HG02884 (cell line): ENCODE measurements at regions not wholly inside any gene's neighbourhood (a gene's known extent, or its start where the extent isn't known, plus 50 kb on each side); places are given as distances from the start of the nearest gene placed in this dataset.
"Not testable (repeated sequence)": the region's sequence is repeated elsewhere in the genome, so short reads cannot be mapped to it uniquely, and the experiment has no call there.

Experiments
- ATAC-seq: cut with Tn5 transposase; IDR thresholded peaks from one replicate; pipeline ENCODE4 v1.9.1; 2021; ENCODE audit warnings: mild to moderate bottlenecking, moderate library complexity; ENCODE audit not compliant: unreplicated experiment

DNA sequence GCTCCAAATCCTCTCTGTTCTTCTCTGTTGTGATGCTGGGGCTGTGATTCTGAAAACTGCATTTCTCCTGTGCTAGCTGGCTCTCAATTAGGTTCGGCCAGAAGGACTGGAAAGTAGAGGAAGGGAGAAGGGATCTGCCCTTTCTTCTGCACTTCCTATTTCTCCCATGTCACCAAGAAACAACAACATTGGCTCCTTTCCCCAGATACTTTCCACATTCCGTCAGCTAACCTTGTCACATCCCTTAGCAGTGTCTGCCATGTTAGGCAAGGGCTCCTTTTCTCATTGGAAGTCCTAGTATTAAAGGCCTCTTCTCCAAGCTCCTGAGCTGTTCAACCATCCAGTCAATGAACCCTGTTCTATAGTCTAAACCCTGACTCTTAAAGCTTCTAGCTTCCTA is 171.1 kb downstream of the ZNF621 start:
- ATAC-seq, result no peak

DNA sequence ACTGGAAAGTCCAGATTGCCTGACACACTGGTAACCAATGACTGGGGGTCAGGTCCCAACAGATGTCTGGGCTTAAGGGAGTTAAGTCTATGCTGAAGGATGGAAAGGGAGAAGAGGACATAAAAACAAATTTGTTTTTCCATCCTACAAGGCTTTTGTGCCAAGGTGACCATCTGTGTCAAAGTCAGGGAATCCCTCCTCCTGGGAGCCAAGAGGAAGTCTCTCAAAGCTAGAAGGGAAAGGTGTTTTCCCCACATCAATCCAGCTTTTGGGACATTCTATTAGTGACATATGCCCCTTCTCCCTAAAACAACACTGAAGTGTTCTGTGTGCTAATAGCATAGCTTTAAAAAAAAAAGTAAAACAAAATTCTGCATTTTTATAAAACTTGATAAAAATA is 173.9 kb downstream of the ZNF621 start:
- ATAC-seq, result not testable (repeated sequence)

DNA sequence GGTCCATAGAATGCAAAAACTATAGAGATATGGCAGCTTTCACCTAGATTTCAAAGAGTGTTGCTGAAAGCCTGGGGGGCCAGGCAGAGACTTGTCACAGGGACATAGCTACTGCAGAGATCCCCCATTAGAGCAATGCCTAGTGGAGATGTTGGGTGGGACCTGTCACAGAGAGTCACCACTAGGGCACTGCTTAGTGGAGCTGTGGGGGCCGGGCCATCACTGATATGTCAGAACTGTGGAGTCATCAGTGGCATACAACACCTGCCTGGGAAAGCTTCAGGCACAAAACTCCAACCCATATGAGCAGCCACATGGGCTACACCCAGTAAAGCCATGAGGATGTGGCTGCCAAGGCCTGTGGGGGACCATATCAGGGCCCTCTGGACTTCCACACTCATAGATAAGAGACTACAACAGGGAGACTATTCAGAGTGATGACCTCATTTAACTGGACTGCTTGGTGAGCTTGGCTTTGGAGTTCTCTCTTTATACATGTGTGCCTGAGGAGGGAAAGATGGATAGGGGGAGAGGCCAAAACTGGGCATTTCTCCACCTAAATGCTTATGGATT is 176.3 kb downstream of the ZNF621 start:
- ATAC-seq, result no peak

DNA sequence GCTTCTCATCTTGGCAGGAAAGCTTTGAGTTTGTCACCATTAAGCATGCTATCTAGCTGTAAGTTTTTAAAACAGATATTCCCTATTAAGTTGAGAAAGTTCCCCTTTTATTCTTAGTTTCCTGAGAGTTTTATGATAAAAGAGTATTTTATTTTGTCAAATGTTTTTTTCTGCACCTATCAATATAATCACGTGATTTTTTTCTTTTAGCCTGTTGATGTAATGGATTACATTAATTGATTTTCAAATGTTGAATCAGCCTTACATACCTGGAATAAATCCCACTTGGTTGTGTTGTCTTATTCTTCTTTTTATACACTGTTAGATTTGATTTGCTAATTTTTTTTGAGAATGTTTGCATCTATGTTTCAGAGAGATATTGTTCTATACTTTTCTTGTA is 179.5 kb downstream of the ZNF621 start:
- no peak for ATAC-seq

DNA sequence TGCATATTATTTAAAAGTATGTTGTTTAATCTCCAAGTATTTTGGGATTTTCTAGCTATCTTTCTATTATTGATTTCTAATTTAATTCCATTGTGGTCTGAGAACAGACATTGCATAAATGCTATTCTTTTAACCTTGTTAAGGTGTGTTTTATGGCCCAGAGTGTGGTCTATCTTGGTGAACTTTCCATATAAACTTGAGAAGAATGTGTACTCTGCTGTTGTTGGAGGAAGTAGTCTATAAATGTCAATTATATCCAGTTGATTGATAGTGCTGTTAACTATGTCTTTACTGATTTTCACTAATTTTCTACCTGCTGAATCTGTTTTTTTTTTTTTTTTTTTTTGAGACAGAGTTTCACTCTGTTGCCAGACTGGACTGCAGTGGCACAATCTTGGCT is 180.9 kb downstream of the ZNF621 start:
- no peak for ATAC-seq

DNA sequence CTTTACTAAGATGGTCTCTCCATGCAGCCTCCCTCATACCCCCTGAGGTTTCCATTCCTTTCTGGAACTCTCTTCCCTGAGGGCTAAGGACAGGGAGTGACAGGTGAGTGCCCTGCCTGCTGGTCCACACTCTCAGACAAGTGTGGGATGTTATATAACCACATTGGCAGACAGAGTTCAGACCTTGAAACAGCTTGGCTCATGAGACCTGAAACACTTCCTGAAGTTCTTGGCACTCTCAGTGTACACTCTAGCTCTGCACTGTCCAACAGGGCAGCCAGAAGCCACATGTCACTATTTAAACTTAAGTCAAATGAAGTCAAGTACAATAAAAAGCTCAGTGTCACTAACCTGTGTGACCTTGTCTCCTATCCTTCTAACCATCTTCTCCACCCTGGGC is 188.5 kb downstream of the ZNF621 start:
- ATAC-seq, result no peak

DNA sequence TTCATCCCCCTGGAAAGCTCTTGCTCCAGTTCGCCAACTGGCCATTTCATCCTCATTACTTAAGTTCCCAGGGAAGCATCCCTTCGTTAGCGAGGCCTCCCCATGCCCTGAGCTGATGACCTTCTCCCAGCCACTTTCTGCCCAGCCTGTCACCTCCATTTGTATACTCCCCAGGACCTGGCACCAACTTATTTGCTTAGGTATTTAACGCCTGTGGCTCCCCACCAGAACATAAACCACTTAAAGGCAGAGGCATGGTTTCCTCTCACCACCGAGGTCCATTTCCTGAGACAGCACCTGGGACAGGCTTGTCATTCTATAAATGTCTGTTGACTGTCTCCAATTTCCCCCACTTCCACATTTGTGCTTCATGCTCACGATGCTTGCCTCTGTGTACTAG is 189.0 kb downstream of the ZNF621 start:
- peak; percentile 44 for ATAC-seq

DNA sequence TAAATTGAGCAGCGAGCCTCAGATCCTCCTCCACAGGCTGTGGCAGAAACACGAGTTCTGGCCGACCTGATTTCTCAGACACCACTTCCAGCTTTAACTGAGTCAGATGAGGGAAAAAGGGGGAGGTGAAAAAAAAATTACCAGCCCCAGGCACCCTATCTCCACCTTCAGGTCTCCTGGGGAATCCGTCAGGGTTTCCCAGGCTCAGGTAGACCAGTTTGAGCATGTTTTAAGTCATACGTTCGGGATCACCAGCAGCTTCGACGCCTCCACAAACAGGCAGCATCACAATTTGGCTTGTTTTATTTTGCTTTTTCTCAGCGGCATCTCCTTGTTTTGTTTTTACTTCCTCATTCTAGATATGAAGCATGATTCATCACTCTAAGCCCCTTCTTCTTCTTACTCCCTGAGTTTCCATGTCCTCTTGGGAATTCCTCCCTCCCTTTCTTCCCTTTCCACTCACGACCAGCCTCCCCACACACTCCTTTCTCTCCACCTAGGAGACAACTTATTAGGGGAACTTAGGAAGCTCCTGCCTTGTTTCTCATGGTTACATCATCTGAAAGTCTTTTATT is 190.1 kb downstream of the ZNF621 start:
- no peak for ATAC-seq

DNA sequence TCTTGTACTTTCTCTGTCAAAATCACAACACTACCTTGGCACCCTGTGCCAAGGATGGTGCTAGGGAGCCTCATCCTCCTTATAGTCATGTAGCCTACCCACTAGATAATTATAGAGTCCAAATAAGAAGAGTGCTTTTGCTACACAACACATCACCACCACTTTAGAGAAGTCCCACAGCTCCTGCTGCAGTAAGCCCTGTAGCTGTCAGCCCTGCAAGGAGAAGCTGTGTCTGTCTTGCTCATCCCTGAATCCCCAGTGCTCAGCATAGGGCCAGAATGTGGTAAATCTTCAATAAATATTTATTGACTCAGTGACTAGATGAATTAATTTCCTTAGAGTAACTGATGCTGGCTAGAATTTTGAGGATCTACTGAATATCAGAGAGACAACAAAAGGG is 190.8 kb downstream of the ZNF621 start:
- ATAC-seq, result no peak

DNA sequence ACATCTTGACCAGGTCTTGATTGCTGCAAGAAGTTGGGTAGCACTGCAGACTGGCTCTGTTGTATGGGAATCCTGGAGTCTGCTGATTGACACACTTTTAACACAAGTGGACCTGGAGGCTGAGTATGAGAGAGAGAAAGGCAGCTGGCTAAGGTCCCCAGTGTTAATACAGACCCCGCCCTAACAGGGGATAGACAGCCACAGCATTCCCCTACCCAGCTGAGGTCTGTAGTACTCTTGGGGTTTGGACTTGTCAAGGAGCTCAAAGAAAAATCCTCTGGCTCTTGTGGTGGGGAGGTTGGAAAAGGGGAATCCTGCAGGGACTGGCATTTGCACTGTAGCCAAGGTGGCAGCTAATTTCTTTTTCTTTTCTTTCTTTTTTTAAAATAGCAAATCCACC is 192.7 kb downstream of the ZNF621 start:
- ATAC-seq, result no peak

DNA sequence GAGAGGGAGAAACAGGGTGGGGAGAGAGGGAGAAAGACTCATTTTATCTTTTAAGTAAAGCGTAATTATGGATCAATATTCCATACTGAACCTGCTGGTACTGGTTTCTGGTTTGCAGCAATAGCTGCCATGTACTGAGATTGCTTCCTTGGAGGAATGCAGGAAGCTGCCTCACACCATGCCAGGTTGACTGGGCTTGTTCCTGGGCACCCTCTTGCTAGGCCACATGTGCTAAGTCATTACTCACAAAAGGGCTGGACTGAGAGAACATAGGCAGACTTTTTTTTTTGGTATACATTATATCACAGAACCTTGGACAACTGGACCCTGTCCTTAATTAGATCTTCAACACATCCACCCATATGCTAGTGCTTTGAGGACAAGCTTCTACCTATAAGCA is 193.4 kb downstream of the ZNF621 start:
- ATAC-seq, result no peak

DNA sequence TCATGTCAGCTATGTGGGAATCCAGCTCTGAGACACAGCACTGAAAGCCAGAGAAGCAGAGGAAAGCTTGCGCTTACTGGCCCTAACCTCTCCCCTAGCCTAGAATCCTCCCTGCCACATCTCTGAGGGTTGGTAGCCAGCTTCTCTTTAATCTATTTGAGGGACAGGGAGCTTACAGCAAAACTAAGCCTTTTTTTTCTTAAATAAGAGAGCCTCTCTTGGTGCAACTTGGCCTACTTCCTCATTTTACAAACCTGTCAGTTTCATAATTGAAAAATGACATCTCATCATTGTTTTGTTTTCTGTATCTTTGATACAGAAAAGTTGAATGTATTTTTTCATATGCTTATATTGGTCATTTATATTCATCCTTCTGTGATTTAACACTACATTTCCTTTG is 193.9 kb downstream of the ZNF621 start:
- ATAC-seq, result peak; percentile 88

DNA sequence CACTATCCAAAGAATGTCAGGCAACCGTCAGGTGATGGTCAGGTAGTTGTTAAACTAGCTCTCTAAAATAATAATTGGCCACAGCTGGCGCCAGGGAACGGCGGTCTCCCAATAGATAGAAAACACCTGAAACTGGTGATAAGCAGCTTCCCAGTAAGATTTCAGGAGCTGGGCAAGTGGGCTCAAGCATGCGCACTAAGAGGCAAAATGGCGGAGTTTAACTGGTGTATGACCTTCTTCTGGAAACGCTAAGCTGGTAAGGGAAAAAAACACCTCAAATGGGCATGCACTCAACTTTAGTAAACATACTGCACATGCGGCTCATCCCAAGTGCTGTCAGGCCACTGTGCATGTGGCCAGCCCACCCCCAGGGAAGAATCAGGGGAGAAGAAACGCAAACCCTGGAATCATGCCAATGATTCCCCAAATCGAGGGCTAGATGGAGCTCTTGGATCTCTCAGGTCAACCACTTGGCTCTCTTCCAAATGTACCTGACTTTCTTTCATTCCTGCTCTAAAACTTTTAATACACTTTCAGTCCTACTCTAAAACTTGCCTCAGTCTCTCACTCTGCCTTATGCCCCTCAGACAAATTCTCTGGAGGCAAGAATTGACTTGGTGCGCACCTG is 195.0 kb downstream of the ZNF621 start:
- ATAC-seq, result no peak

DNA sequence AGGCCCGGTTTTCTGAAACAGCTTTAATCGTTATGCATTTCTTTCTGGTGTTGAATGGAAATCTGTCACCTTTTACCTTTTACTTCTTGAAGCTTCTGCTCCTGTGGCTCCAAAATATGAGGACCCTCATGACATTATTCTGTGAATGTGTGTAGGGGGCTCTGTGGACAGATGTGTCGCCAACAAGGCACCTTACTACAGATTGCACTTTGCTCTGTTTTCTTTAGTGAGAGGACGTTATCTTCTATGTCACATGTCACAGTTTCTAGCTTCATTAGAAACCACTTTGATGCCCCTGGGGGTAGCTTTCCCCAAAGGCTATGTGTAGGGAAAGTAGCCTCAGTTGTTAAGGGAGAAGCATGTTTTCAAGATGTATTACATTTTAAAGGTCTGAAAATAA is 195.6 kb downstream of the ZNF621 start:
- no peak for ATAC-seq

DNA sequence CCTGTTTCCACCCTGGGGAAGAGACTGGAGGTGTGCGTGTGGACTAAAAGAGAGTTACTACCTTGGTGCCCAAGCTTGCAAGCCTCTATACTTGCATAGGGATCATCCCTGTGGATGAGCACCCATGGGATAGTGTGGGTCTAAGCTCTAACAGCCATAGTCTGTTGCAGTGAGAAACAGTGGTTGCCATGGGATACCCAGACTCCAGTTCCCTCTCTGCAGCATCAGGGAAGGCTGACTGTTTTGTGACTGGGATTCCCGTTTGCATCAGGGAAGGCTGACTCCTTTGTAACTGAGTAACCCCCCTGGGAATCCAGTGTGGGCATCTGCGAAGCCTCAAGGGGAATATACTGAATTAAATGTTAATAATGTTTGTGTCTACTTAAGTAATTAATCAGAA is 196.1 kb downstream of the ZNF621 start:
- ATAC-seq, result no peak

DNA sequence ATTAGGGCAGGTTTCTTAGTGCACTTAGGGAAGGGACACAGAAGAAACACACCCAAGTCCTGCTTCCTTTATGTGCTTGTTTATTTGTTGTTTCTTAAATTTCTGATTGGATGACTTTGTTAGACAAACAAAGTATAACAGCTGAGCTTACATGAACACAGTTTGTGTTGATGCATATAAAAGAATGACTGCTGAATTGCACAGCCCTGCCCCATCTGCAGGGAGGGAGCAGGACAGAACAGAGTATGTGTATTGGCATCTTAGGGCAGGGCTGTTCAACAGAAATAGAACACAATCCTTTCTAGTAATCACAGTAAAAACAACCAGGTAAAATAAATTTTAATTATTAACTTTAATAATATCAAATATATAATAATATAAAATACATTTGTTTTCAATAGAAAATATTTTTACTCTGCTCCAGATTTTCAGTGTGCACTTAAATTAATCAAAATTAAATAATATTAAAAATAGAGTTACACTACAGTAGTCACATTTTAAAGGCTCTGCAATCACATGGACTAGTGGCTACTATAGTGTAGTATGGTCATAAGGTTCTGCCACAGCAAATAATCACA is 198.4 kb downstream of the ZNF621 start:
- no peak for ATAC-seq

DNA sequence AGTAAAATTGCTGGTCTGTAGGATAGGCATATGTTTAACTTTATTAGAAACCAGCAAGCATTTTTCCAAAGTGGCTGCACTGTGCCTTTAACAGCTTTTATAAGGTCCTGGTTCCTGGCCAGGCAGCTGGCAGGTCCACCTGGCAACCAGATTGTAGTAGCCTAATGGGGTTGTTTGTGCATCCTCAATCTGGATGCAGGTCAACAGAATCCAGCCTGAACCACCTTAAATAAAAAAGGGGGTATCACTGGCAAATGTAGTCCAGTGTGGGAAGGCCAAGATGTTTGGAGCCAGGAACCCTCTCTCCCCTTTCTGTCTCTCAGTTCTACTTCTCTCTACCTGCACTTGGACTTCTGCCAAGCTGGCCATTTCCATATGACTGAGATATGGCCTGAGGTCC is 200.3 kb downstream of the ZNF621 start:
- no peak for ATAC-seq

DNA sequence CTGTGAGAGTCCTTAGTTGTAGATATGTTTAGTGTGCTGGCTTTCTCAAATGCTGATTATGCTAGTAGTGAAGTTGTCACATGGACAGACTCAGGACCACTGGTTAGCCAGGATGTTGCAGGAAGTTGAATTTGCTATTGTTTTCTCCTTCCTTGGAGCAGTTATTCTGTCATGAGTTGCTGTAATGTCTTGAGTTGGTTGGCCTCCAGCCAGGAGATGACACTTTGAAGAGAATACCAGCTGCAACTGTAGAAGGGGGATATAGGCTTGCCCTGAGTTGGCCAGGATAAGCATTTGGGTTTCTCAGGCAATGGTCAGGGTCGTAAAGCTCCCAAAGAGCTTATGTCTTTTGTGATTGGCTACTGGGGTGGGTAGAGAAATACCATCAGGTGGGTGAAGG is 206.7 kb downstream of the ZNF621 start:
- ATAC-seq, result no peak

DNA sequence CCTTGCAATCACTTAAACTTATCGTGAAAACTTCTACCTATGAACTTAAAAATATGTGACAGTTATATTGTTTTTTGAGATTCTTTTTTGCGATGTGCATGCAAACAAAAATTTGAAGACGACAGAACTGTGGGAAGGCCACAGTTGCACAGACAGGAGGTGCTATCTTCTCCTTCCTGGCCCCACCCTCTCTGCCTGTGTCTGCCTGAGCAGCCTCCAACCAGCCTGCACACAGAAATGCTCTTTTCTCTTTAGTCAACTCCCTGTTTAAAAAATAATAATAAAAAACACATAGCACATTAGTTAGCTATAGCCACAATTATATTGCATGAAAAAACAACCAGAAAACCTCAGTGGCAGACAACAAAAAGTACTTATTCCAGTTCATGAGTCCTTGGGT is 212.2 kb downstream of the ZNF621 start:
- no peak for ATAC-seq

DNA sequence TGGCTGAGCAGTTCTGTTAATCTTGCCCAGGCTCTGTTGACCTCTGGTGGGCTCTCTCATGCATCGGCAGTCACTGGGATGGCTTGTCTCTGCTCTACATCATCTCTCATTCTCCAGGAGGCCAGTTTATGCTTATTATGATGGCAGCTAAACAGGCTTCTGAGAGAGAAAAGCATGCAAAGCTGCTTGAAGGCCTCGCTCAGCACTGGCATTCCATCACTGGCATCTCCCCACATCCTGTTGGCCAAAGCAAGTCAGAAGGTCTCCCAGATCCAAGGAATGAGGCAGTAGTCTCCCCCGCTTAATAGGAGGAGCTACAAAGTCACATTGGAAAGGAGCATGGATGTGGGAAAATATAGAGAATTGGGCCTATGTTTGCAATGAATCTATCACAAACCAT is 212.6 kb downstream of the ZNF621 start:
- ATAC-seq, result no peak

DNA sequence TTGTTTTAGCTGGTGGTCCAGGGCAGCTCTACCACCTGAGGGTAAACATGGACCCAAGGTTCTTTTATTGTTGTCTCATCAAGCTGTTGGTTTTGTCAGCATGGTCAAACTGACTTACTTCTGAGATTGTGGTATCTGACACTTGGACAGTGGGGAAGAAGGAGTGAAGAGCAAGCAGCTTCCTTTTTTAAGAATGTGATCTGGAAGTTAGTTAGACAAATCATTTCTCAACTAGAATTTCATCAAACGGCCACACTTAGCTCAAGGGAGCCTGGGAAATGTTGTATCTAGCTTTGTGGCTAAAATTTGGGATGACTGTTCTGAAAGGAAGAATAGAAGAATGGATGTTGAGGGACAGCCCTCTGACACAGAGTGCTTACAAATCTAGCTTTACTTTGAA is 215.2 kb downstream of the ZNF621 start:
- no peak for ATAC-seq

DNA sequence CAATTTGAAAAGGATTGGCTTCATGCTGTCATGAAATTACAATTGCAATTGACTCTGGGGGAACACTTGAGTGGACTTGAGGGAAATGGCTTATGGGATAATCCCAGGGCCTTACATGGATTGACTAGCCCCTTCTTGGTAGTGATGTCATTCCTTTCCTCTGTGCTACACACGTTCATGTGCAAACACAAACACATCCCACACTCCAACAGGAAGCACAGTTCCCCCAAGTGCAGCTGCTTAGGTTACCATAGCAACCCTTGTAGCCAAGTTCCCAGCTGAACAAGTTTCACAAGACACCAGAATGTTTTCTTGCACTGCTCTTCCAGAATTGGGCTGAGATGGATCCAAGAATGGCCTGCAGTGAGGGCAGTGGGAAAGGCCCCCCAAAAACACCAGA is 217.0 kb downstream of the ZNF621 start:
- ATAC-seq, result no peak
